ENCODE measurements at regions not wholly inside any gene's neighbourhood (a gene's known extent, or its start where the extent isn't known, plus 50 kb on each side); places are given as distances from the start of the nearest gene placed in this dataset.

DNA sequence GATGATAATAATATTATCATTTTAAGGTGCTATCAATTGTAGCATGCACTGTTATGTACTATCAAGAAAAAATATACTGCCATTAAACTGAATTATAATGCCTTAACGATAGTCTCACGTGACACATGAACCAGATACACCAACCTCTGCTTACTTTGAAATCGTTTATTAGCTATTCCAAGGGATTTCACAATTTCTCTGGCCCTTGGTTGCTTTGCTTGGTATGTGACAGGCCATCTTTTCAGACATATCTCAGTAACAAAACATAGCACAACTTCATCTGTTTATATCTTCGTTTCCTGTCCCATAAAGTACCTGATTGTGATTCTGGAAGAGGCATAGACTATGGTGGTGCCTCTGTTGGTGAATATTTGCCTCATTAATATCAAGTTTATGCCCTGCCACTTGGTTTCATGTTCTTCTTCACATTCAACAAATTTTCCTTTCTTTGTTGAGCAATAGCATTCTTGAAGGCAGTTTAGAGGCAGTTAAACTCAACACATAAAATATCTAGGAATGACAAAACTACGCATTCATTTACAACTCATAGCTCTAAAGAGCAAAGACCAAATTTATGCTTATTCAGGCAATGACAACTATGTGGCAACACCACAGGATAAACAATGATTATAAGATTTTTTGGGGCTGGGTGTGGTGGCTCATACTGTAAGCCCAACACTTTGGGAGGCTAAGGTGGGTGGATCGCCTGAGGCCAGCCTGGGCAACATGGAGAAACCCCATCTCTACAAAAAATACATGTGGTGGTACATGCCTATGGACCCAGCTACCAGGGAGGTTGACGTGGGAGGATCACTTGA lies 84.3 kb downstream of the MCFD2 start:
- no peak for DNase-seq (ENCODE audit: low read depth)

DNA sequence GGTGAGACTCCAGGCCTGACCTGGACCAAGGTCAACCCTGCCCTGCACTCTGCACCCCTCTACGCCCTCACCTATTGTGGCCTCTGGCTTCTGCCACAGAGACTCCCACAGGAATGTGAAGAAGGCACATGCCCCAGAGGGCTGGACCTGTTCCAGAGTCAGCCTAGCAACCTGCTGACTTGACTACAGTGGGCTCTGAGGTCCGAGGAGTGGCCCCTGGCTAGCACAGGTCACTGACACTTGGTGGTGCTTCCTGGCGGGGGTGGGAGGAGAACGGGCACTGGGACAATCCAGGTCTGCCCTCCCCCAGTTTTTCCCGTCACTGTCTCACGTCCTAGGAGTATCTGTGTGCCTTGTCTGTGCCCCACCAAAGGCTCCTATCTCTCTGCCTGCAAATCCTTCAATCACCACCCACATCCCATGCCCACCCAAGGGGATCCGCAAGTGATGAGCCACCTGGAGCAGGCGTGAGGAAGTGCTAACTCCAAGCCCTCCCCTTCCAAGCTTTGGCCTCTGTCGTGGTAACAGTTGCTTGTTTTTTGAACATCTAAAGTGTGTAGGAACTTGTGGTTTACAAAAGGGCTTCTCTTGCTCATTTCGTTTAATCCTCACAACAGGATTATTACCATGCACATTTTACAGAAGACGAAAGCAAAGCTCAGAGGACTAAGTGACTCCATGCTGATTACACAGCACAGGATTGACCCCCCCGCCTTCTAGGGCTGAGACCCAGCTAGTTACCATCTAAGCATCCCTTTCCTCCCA lies 86.2 kb downstream of the MCFD2 start:
- DNase-seq (ENCODE audit: low read depth) = no peak

DNA sequence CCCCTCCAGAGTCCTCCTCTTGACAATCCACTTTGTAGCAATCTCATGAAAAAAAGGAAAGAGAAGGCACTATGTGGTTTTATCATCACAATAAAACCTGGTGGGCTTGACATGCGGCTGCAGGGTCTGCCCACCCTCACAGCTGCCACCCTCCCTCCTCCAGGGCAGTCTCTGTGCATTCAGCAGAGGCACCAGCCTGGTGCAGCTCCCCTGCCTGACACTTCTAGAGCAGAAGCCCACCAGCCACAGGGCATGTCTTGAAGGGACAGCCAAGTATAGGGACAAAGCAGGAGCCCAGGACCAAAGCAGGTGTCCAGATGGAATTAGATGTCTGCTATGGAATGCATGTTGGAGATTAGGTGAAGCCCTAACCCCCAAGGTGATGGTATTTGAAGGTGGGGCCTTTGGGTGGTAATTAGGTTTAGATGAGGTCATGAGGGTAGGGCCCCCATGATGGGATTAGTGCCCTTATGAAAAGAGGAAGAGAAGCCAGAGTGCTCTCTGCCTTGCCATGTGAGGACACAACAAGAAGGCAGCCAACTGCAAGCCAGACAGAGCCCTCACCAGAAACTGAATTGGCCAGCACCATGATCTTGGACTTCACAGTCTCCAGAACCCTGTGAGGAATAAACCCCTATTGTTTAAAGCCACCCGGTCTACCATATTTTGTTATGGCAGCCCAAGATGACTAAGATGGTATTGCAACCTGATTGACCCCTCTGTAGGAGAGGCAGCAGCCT lies 86.9 kb downstream of the MCFD2 start:
- DNase-seq (ENCODE audit: low read depth) = no peak

DNA sequence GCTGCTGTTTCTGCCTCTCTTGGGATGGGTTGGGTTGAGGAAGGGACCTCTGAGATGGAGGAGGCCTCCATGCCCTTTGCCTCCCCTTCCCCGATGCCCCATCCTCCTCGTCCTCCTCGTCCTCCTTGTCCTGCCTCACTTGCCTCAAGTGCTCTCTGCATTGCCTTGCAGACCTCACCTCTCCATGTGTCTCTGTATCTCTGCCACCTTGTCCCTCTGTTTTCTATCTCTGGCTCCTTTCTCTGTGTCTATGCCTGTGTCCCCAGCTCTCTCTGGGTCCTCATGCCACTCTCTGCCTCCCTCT lies 87.5 kb downstream of the MCFD2 start:
- no peak for DNase-seq (ENCODE audit: low read depth)

DNA sequence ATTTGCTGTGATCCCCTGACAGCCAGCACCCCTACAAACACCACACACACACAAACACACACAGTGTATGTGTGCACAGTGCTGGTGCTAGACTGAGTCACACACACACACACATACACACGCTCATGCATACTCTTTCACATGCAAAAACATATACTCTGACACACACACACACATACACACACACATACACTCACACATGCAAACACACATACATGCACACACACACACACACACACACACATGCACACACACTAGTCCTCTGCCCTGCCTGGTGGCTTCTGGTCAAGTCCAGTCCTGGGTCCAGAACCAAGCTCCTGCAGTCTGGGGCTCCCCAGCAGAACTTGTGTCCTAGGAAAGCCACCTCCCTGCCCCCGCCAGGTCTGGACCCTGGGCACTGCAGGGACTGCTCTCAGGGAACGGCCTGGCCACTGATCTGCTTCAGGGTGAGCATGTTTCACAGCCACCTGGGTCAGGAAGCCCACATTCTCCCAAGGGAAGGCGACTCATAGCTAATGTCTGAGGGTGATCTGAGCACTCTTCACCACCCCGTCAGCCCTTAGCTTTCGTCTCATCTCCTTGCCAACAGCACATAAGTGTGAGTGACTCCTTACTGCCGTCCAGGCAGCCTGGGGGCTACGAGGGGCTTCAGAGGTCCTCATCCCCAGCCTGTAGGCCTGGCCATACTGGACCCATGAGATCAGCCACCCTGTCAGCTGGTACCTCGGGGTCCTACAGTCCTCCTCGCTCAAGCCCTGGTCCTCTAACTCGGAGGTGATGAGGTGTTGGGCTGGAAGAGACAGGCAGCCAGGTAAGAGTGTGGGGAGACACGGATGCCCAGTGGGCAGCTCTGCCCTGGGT lies 88.1 kb downstream of the MCFD2 start:
- DNase-seq (ENCODE audit: low read depth) = no peak

DNA sequence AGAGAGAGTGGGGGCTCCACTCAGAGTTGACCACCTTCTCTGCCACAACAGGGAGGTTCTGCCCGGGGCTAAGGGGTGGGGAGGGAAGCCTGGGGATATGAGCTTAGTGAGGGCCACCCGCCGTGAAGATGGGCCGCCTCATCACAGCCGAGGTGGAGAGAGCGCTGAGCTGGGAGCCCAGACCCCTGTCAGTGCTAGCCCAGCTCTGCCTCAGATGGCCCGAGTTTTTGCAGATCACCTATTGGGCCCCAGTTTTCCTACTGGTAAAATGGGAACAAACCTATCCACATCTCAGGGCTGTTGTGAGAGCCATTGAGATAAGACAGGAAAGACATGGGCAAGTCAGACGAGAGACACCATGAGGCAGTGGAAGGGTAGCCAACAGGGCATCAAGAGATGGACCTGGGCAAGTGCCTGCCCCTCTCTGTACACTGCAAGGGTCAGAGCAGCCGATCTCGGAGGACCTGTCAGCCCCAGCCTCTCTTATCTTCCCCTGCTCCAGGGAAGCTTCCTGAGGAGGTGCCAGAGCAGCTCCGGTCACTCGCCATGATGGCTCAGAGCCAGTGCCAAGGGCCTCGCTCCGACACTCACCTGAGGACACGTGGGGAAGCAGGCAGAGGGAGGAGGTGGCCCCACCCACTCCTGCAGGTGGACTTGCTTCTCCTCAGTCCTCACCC lies 88.9 kb downstream of the MCFD2 start:
- no peak for DNase-seq (ENCODE audit: low read depth)

DNA sequence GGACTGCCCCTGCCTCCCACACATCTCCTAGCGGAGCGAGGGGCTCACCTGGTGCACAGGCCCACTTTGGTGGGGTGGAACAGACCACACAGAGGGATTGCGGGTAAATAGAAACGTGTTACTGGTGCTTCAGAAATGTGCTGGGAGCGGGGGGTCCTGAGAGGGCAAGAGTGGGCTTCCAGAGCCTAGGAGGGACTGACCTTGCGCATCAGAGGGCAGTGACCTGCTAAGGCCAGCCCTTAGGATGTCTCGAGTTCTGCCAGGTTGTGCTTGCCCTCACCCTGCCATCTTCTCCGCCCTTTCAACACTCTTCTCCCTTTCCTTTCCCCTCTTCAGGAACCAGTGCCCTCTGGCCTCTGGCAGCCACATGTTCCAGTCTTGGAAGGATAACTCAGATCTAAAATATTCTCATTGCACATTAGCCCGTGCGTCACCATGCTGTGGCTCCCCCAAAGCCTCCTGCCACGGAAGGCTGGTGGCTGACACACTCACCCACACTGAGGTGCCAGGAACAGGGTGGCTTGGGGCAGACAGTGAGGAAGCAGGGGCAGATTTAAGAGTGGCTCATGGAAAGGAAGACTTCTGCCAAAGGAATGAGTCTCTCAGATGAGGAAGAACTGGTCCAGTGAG lies 89.6 kb downstream of the MCFD2 start:
- no peak for DNase-seq (ENCODE audit: low read depth)

DNA sequence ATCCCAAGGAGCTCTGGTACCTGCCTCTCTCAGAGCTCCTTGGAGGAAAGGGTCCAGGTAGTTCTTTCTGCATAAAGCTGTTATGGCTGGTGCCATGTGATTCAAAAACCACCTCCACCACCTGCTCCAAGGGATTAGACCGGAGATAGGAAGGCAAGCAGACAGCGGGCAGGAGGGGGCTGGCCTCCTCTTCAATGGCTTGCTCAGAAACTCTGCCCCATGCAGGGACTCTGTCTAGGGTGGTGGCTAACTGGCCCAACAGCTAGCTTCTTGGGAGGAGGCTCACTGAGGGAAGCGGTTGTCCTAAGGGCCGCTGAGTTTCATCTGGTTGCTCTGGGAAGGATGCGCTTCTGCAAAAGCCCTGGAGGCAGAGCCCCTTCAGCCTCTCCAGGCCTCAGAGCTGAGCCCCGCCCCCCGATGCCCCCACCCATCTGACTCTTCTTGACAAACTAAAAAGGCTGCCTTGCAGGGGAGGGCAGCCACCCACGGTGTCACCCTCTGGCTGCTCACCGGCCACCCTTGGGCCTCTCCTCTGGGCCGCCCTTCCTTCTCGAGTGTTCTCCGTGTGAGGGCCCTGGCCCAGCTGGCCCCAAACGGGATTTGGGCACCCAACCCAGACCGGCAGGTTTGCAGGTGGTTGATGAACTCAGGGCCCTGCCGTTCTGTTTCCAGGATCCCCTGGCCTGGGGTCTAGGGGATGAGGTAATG lies 90.2 kb downstream of the MCFD2 start:
- no peak for DNase-seq (ENCODE audit: low read depth)

DNA sequence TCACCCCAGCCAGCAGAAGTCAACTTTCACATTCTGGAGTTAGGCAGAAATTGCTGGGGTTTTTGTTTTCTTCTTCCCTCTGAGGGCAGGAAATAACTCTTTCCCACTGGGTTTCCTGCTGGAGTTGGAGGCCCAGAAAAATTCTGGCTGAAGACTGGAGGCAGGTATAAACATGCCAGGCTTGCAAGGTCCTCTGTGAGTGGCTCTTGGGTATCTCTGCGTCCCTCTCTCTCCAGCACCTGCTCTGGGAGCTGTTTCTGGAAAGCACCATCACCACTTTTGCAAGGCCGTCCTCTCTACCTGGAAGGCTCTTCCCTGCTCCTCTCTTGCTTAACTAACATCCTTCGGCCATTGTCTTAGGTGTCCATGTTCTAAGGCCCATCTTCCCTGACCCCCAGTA lies 91.0 kb downstream of the MCFD2 start:
- no peak for DNase-seq (ENCODE audit: low read depth)

DNA sequence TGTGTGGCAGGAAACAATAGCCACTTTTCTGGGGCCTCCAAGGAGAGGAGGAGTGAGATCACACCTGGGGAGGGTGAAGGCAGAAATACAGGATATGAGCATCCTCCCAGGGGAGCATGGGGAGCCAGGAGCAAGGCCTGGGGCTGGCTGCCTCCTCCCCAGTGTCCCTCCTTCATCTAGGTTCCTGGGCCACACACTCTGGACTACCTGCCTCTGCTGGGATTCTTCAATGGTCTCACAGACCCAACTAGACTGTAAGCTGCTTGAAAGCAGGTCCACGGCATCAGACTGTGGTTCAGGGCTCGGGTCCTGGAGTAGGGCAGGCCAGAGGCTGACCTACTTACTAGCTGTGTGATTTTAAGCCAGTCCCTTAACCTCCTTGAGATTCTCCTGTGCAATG lies 94.0 kb downstream of the MCFD2 start:
- DNase-seq (ENCODE audit: low read depth) = no peak

DNA sequence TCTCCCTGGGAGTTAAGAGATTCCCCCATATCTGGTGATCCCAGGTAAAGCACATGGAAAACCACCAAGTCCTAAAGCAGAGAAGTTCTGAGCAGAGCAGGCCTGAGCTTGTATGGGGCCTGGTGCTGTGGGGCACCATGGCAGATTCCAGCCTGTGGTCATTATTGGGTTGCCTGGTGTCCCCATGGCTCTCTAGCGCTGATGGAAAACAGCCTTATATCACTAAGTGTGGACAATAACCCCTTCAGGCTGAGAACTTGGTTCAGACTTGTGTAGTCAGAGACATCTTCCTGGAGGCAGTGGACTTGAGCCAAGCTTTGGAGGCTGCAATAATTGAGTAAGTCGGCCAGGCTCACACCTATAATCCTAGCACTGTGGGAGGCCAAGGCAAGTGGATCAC lies 96.8 kb downstream of the MCFD2 start:
- no peak for DNase-seq (ENCODE audit: low read depth)

DNA sequence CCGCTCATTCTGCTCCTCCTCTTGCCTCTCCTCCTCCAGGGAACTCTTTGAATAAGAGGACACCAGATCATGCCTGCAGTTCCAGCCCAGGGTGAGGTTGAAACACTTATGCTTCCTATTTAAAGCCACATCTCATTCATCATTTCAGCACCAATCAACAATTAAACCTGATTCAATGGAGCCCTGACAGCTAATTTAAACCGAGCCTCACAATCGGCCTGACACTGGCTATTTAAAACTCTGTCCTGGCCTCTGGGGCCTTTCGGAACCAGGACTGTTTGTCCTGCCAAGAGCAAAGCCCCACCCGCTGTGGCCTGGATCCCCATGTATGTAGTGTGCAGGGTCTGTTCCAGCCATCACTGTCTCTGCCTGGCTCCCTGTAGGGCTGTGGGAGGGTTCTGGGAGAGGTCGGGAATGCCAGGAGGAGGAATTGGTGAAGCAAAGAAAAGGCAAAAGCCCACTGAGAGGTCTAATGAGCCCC lies 97.4 kb downstream of the MCFD2 start:
- no peak for DNase-seq (ENCODE audit: low read depth)

DNA sequence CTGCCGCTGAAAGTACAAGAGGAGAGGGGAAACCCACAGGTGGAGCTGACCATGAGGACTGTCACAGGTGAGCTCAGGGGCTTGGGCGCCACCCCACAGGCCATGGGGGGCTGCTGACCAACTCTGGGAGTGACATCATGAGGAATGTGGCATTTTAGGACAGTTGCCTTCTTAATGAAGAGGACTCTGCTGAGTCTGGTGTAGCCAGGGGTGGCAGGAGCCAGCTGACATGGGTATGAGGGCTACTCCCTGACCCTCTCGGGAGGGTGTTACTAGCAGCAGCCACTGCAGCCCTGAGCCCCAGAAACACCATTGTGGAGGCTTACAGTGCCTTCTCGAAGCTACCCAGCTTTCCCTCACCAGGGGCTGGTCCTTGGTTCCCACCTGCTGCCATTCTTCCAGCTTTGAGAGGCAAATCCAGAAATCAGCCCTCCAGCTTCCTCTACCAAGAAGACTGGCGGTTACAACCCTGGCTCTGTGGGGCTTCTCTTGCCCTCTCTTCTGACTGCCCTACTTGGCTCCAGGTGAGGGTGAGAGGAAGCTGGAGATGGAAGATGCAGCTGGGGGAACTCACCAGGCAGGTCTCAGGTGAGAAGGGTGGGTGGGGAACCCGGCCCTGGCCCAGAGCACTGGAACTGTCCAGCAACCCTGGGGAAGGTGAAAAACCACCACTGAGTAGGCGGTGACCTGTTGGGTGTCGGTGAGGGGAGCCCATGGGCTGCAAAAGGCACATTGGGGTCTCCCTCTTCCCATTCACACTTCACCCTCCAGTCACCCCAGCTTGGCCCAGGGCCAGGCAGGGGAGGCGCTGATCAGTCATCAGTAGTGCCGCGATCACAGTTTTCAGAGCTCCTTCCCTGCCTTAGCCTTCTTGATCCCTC lies 98.5 kb downstream of the MCFD2 start:
- DNase-seq (ENCODE audit: low read depth) = no peak

DNA sequence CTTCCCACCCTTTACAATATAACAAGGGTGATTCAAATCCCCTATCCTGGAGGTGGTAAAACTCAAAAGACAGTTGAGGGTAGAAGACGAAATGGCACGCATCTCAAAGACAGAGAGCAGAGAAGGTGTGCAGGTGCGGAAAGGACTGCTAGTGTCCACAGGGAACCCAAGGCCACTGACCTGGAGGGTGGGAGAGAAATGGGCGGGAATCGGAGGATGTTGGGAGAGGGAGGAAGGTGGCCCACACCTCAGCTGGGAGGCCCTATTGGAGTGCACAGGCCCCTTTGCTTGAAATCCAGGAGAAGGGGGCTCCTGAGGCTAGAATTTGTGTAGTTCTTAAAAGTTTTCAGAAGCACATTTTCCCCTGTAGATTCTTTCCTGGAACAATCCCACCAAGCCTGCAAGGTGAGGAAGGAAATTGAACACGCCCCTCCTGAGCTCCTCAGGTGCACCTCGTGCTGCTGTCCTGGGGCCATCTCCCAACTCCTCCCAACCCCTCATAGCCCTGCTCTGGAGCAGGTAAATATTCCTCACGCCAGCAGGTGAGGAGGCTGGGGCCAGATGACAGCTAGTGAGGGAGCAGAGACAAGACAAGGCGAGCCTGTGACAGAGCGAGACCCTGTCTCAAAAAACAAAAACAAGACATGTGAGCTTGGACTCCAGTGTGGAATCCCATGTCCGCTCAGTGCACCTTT lies 99.3 kb downstream of the MCFD2 start:
- DNase-seq (ENCODE audit: low read depth) = no peak

DNA sequence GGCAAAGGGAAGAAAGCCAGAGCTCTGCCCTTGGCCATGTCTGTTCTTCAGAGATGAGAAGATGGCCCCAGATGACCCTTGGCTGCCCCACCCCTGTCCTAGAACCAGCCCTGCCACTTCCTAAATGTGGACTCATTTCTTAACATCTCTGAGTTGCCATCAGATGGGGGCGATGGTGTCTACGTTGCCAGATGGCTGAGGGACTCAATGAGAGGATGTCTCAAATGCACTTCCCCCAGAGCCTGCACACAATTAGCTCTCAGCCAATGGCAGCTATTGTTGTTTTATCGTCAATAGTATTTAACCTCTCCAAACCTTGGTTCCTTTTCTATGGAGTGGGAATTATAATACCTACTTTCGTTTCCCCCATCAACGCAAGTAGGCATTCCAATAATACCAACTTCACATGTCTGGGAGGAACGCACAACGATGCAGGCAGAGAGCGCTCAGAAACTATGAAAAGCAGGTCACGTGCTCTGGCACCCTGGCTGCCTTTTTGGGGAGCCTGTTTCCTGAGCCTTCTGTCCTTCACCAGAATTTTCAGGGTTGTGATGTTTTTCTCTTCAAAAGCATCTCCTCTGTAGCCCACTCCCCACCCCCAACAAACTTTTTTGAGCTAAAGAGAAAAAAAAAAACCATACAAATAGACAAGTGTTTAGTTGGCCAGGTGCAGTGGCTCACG lies 100.3 kb downstream of the MCFD2 start:
- no peak for DNase-seq (ENCODE audit: low read depth)

DNA sequence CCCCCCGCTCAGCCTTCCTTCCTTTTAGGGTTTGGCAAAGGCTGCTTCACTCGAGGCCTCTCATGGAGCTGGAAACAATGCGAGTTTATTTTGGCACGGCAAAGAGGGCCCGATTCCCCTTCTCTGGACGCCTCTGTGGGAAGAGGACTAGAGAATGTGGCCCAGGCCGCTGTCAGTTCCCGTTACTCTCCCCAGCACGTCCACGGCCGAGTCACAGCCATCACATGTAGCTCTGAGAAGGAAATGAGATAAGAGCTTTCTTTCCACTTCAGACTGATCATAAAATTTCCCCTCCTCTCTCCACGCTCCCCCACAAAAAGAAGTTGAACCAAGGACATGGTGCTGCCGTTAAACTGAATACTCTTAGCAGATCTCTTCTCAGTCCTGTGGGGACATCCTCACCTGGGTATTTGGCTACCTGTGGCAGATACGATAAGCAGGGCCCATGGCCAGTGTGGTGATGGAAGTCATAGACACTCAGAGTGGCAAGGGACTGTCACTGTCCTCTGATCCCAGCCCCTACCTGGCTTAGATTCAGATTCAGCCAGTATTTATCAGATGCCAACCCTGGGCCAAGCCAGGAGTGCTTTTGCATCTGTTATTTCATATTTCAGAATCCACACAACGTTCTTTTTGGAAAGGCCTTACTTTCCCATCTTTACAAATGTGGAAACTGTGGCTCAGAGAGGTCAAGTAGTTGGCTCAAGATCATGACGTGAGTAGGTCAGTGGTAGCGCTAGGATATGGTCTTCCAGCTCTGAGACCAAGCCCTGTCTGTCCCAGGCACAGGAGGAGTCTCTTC lies 101.2 kb downstream of the MCFD2 start:
- DNase-seq (ENCODE audit: low read depth) = no peak

DNA sequence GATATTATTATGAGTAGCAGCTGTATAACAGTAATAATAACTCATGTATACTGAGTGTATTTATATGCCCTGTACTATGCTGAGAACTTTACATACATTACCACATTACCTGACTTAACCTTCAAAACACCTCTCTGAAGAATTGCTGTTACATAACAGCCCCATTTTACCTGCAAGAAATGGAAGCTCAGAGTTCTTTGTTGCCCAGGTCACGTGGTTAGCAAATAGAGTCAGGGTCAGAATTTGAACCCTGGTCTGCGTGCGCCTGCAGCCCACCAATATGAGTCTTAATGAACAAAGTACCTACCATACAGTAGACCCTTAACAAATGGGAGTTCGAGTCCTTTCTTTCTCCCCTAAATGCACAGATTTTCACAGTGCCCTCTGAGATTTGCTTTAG lies 101.9 kb downstream of the MCFD2 start:
- DNase-seq (ENCODE audit: low read depth) = no peak

Data from forelimb muscle (tissue), 1 donor.